ENCODE measurements at regions not wholly inside any gene's neighbourhood (a gene's known extent, or its start where the extent isn't known, plus 50 kb on each side); places are given as distances from the start of the nearest gene placed in this dataset.

- H3K9me1 ChIP-seq (ENCODE audit: control insufficient read depth, insufficient read depth, low read length) = no peaks in the 10 kb centered on the region
- no peak for DNase-seq (ENCODE audit: extremely low read depth in 1 of 4, low spot score in 3 of 4)
- H3K36me3 ChIP-seq (ENCODE audit: control insufficient read depth, insufficient read depth, low read length) = no peaks in the 10 kb centered on the region
- H3K4me1 ChIP-seq (replicated peaks in 1 of 2; ENCODE audit: control insufficient read depth in 2 of 2, insufficient read depth in 2 of 2, low read length in 2 of 2) = no peaks in the 10 kb centered on the region; a peak in 1 of 5 replicates
- no peak for TF ChIP-seq YY1 (IDR thresholded peaks at IDR 0.05; ENCODE audit: borderline replicate concordance in 1 of 3, control insufficient read depth in 1 of 3, extremely low read depth in 1 of 3, insufficient read depth in 3 of 3, insufficient read length in 1 of 3, insufficient replicate concordance in 2 of 3, low read depth in 1 of 3, low read length in 2 of 3)
- no peak for TF ChIP-seq SMARCA4 (IDR thresholded peaks at IDR 0.05)
- TF ChIP-seq HOXB6 (CRISPR knock-in tag; IDR thresholded peaks at IDR 0.05; ENCODE audit: borderline replicate concordance) = no peak
- TF ChIP-seq ZNF311 (CRISPR knock-in tag; IDR thresholded peaks at IDR 0.05) = no peak
- TF ChIP-seq CEBPG (CRISPR knock-in tag; IDR thresholded peaks at IDR 0.05) = no peak
- TF ChIP-seq CEBPG (tag; conservative IDR thresholded peaks at IDR 0.05 in 1 of 2, IDR thresholded peaks at IDR 0.05 in 1 of 2) = no peak
- TF ChIP-seq ELF2 (CRISPR knock-in tag; IDR thresholded peaks at IDR 0.05) = no peak
- TF ChIP-seq ZNF174 (CRISPR knock-in tag; IDR thresholded peaks at IDR 0.05) = no peak
- TF ChIP-seq ZNF79 (CRISPR knock-in tag; IDR thresholded peaks at IDR 0.05; ENCODE audit: low read depth) = no peak
- TF ChIP-seq VEZF1 (CRISPR knock-in tag; IDR thresholded peaks at IDR 0.05) = no peak
- TF ChIP-seq ETV1 (tag; conservative IDR thresholded peaks at IDR 0.05; ENCODE audit: low read depth) = no peak
- TF ChIP-seq TARDBP (IDR thresholded peaks at IDR 0.05) = no peak
- no peak for TF ChIP-seq STAT5A (IDR thresholded peaks at IDR 0.05; ENCODE audit: borderline replicate concordance, low read length)
- ChIA-PET CTCF (ENCODE audit: low intra/inter-chr PET ratio) (no interaction called here), POLR2A (no interaction called here)
- no peak overlapping the region for H3K9ac ChIP-seq (ENCODE audit: insufficient read depth in 1 of 2, low read depth in 2 of 2, low read length in 2 of 2)
- in situ Hi-C loops (cut with MboI) (no loop called here), intact Hi-C loops (cut with micrococcal nuclease) (no loop called here)
- no peak overlapping the region for H3K4me2 ChIP-seq (ENCODE audit: insufficient read depth, low read length)
- no peak overlapping the region for H2AFZ ChIP-seq (ENCODE audit: low read depth, low read length)
- H4K20me1 ChIP-seq (replicated peaks; ENCODE audit: control insufficient read depth, insufficient read depth, low read length) = no peaks in the 10 kb centered on the region
- WGBS (ENCODE audit: insufficient coverage, low coverage, missing lambda C conversion rate) = 4% methylated on average over 6 of the region's 9 CpGs
- H3K79me2 ChIP-seq (ENCODE audit: control insufficient read depth, insufficient read depth, low read length) = no peaks in the 10 kb centered on the region
- no peak for FAIRE-seq
- ATAC-seq = no peak
- H3K4me3 ChIP-seq = no peak overlapping the region
- no peaks in the 10 kb centered on the region for H3K9me3 ChIP-seq (replicated peaks; ENCODE audit: control insufficient read depth, insufficient read depth, low read depth, low read length)
- BruUV-seq (replicated peaks) = no TSS peak
- no peak overlapping the region for H3K27ac ChIP-seq (ENCODE audit: extremely low read depth, low read depth, low read length)
- no peaks in the 10 kb centered on the region for H3K27me3 ChIP-seq (ENCODE audit: control insufficient read depth in 2 of 2, insufficient read depth in 2 of 2, low read length in 2 of 2)
Measured at GRCh38 chr3:117995842-117996437, 1038.7 kb downstream of the IGSF11 start.

All from K562 (cell line).